Testis (tissue), 2 donors: ENCODE measurements at regions not wholly inside any gene's neighbourhood (a gene's known extent, or its start where the extent isn't known, plus 50 kb on each side); places are given as distances from the start of the nearest gene placed in this dataset.
"Not testable (repeated sequence)": the region's sequence is repeated elsewhere in the genome, so short reads cannot be mapped to it uniquely, and the experiment has no call there.

Source experiments
- CTCF ChIP-seq, 3 experiments: fragments of 450-650 bp in 2 of 3; fragments of 200-600 bp in 1 of 3; sonication (generic) in 1 of 3; IDR thresholded peaks; one replicate each; pipeline ENCODE4 v1.5.1; 2016 to 2019; ENCODE audit warnings: antibody characterized with exemption in 3 of 3, mild to moderate bottlenecking in 2 of 3, moderate library complexity in 1 of 3
- POLR2A ChIP-seq: fragments of 450-650 bp; IDR thresholded peaks from one replicate; pipeline ENCODE4 v1.6.1; 2017; ENCODE audit warnings: antibody characterized with exemption, mild to moderate bottlenecking, moderate library complexity

DNA sequence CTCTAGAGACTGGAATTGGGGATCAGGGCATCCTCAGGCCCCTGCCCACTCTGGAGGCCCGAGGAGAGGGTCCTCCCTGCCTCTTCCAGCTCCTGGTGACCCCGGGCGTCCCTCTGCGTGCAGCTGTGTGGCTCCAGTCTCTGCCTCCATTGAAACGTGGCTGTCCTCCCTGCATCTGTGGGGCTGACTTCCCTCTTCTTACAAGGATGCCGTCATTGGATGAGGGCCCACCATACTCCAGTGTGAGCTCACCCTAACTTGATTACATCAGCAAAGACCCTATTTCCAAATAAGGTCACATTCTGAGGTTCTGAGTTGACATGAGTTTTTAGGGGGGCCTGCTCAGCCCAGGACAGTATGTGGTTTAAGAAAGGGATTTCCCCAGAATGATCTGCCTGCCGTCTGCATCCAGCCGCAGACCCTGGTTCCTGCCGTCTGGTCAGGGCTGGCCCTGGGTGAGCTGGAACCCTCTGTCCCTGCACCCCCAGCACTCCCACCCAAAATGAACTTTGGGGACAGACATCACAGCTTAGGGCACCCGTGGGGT is 4437.7 kb upstream of the TPTE start:
- TF ChIP-seq CTCF (IDR thresholded peaks at IDR 0.05); POLR2A: not testable (repeated sequence)
